ENCODE measurements at regions not wholly inside any gene's neighbourhood (a gene's known extent, or its start where the extent isn't known, plus 50 kb on each side); places are given as distances from the start of the nearest gene placed in this dataset.
A peak's percentile ranks its signal among the peaks of the same experiment; 100 is the strongest.

DNA sequence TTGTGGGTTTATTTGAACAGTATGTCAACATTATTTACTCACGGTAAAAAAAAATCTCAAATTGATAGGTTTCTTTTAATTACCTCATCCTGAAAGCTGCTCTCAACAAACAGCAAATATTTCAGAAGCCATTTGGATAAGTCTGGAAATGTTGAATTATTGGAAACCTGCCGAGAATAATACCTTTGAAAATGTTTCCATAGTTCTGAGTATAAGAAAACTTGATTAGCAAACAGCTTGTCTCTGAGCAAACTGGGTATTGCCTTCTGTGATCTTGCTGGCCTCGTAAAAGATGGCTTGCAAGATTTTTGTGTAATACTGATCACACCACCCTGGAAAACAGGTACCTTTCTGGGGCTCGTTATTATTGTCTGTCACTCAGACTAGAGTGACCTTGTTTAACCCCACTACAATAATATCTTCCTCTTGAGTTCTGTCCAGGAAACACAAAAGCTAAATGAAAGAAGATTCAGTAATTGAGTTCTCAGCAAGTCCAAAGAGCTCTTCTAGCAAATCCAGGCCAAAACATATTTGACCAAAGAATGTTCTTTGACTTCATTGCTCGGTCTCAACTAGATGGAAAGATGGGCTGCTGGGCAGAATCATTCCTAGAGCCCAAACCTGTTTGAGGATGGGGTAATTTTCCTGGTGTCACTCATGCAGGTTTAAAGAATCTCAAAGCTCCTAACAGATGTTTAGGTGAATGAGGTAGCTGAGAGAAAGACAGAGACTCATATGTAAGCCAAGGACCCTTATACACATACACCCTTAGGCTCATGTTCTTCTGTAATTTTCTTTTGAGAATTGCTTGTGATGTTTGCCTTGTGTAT lies 255.6 kb upstream of the JADE1 start:
- no peaks in the 10 kb centered on the region for H3K36me3 ChIP-seq (ENCODE audit: control insufficient read depth in 2 of 2, extremely low read depth in 1 of 2, insufficient read depth in 1 of 2, low read length in 1 of 2)
- POLR2A ChIA-PET: interaction anchor here (0.5 to 0.7 kb wide), 2 partner anchors 26 kb away, joined by 3 read pairs; no protein-coding TSS in a partner anchor
- CTCF ChIA-PET: interaction anchor here in 1 of 2 donors (0.5 to 0.6 kb wide), 2 partner anchors 9 to 1567 kb away, joined by 3 to 5 read pairs; no protein-coding TSS in a partner anchor

DNA sequence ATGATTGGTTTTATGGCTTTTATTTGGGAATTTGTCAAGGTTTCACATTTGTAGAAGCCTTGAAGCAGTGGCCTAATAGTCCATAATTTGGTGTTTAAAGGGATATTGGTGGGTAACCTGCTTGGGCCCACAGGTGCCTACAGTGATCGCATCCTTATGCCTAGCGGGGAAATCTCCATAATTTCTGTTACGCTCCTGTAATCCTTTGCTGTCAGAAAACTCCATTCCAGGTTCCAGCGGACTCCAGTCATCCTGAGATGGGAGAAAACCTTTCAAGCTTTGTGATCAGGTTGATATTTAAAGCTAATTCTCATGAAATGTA lies 257.0 kb upstream of the JADE1 start:
- ATAC-seq (replicated peaks in 1 of 4) (no peak), DNase-seq (no peak)
- Histone ChIP-seq H3K9me3 (no peaks in the 10 kb centered on the region), H3K27ac (ENCODE audit: low read length) (no peak overlapping the region), H3K4me3 (ENCODE audit: control insufficient read depth in 1 of 2, extremely low read depth in 1 of 2, low read length in 1 of 2) (peak overlapping the region in 1 of 2 donors; percentile 61), H3K4me1 (ENCODE audit: control insufficient read depth in 1 of 2, extremely low read depth in 1 of 2, insufficient read depth in 2 of 2, low read length in 2 of 2) (peaks cover 7 to 11% of the 10 kb centered on the region in 2 experiments), H3K36me3 (ENCODE audit: control insufficient read depth in 2 of 2, extremely low read depth in 1 of 2, insufficient read depth in 1 of 2, low read length in 1 of 2) (no peaks in the 10 kb centered on the region), H3K27me3 (replicated peaks in 1 of 2; ENCODE audit: control insufficient read depth in 2 of 2, extremely low read depth in 1 of 2, insufficient read depth in 2 of 2, low read length in 1 of 2) (peaks cover 0 to 5% of the 10 kb centered on the region in 2 experiments)
- ChIA-PET CTCF (no interaction called here), POLR2A (interaction anchor here in 1 of 2 donors (0.6 kb wide), 1 partner anchor 200 kb away, joined by 13 read pairs; no protein-coding TSS in a partner anchor)
- no peaks in the 10 kb centered on the region for H3K36me3 Mint-ChIP-seq
- no peaks in the 10 kb centered on the region for H3K9me3 Mint-ChIP-seq
- H3K27ac Mint-ChIP-seq: no peak overlapping the region
- H3K4me1 Mint-ChIP-seq: peaks cover 17 to 19% (median 19%) of the 10 kb centered on the region in 3 donors
- H3K4me3 Mint-ChIP-seq: peak overlapping the region; percentile 96 to 98 (median 97)
- H3K27me3 Mint-ChIP-seq: peaks cover 8 to 9% of the 10 kb centered on the region in 2 donors
- 100% methylated on average over 4 of the region's 4 CpGs for WGBS (ENCODE audit: insufficient coverage)

More for the DNA sequence above, 255.6 kb upstream of the JADE1 start:
- H3K4me1 Mint-ChIP-seq: peaks cover 17 to 19% (median 19%) of the 10 kb centered on the region in 3 donors
- H3K4me3 Mint-ChIP-seq: peak overlapping the region; percentile 96 to 98 (median 97)
- ATAC-seq (replicated peaks in 1 of 4) (no peak), DNase-seq (no peak)
- H3K27ac Mint-ChIP-seq: peak overlapping the region in 1 of 2 donors; percentile 88
- Histone ChIP-seq H3K4me1 (ENCODE audit: control insufficient read depth in 1 of 2, extremely low read depth in 1 of 2, insufficient read depth in 2 of 2, low read length in 2 of 2) (peaks cover 7 to 11% of the 10 kb centered on the region in 2 experiments), H3K27me3 (replicated peaks in 1 of 2; ENCODE audit: control insufficient read depth in 2 of 2, extremely low read depth in 1 of 2, insufficient read depth in 2 of 2, low read length in 1 of 2) (peaks cover 0 to 5% of the 10 kb centered on the region in 2 experiments), H3K4me3 (ENCODE audit: control insufficient read depth in 1 of 2, extremely low read depth in 1 of 2, low read length in 1 of 2) (peak overlapping the region in 1 of 2 donors; percentile 61), H3K9me3 (no peaks in the 10 kb centered on the region), H3K27ac (ENCODE audit: low read length) (no peak overlapping the region)
- no peaks in the 10 kb centered on the region for H3K36me3 Mint-ChIP-seq
- WGBS (ENCODE audit: insufficient coverage): 80% methylated on average over 1 of the region's 5 CpGs
- H3K27me3 Mint-ChIP-seq: peaks cover 8 to 9% of the 10 kb centered on the region in 2 donors
- no peaks in the 10 kb centered on the region for H3K9me3 Mint-ChIP-seq

GRCh38 chr4:128551280-128551679 lies 258.2 kb upstream of the JADE1 start:
- Histone ChIP-seq H3K4me1 (ENCODE audit: control insufficient read depth in 1 of 2, extremely low read depth in 1 of 2, insufficient read depth in 2 of 2, low read length in 2 of 2) (peaks cover 7 to 11% of the 10 kb centered on the region in 2 experiments), H3K36me3 (ENCODE audit: control insufficient read depth in 2 of 2, extremely low read depth in 1 of 2, insufficient read depth in 1 of 2, low read length in 1 of 2) (no peaks in the 10 kb centered on the region), H3K27ac (ENCODE audit: low read length) (no peak overlapping the region), H3K4me3 (ENCODE audit: control insufficient read depth in 1 of 2, extremely low read depth in 1 of 2, low read length in 1 of 2) (no peak overlapping the region), H3K9me3 (no peaks in the 10 kb centered on the region), H3K27me3 (replicated peaks in 1 of 2; ENCODE audit: control insufficient read depth in 2 of 2, extremely low read depth in 1 of 2, insufficient read depth in 2 of 2, low read length in 1 of 2) (peaks cover 0 to 5% of the 10 kb centered on the region in 2 experiments)
- DNase-seq (no peak), ATAC-seq (replicated peaks in 1 of 4) (no peak)
- H3K9me3 Mint-ChIP-seq: no peaks in the 10 kb centered on the region
- no peak overlapping the region for H3K4me3 Mint-ChIP-seq
- CTCF ChIA-PET: no interaction called here
- no peak overlapping the region for H3K27ac Mint-ChIP-seq
- WGBS (ENCODE audit: insufficient coverage): no CpG with 5 or more reads among the region's 4 CpGs
- POLR2A ChIA-PET: no interaction called here
- peaks cover 13 to 14% of the 10 kb centered on the region in 2 donors for H3K27me3 Mint-ChIP-seq
- peaks cover 17 to 19% (median 19%) of the 10 kb centered on the region in 3 donors for H3K4me1 Mint-ChIP-seq
- H3K36me3 Mint-ChIP-seq: no peaks in the 10 kb centered on the region

- POLR2A ChIA-PET: no interaction called here
- peaks cover 17 to 19% (median 19%) of the 10 kb centered on the region in 3 donors for H3K4me1 Mint-ChIP-seq
- H3K4me1 ChIP-seq (ENCODE audit: control insufficient read depth in 1 of 2, extremely low read depth in 1 of 2, insufficient read depth in 2 of 2, low read length in 2 of 2): peaks cover 7 to 11% of the 10 kb centered on the region in 2 experiments
- no peak overlapping the region for H3K27ac Mint-ChIP-seq
- 0% methylated on average over 1 of the region's 5 CpGs for WGBS (ENCODE audit: insufficient coverage)
- ATAC-seq (replicated peaks in 1 of 4) (no peak), DNase-seq (no peak)
- H3K4me3 Mint-ChIP-seq: no peak overlapping the region
- CTCF ChIA-PET: no interaction called here
- H3K27me3 ChIP-seq (replicated peaks in 1 of 2; ENCODE audit: control insufficient read depth in 2 of 2, extremely low read depth in 1 of 2, insufficient read depth in 2 of 2, low read length in 1 of 2): peaks cover 0 to 5% of the 10 kb centered on the region in 2 experiments
- no peak overlapping the region for H3K4me3 ChIP-seq (ENCODE audit: control insufficient read depth in 1 of 2, extremely low read depth in 1 of 2, low read length in 1 of 2)
- H3K27ac ChIP-seq (ENCODE audit: low read length): no peak overlapping the region
- H3K36me3 ChIP-seq (ENCODE audit: control insufficient read depth in 2 of 2, extremely low read depth in 1 of 2, insufficient read depth in 1 of 2, low read length in 1 of 2): no peaks in the 10 kb centered on the region
- no peaks in the 10 kb centered on the region for H3K9me3 Mint-ChIP-seq
- no peaks in the 10 kb centered on the region for H3K36me3 Mint-ChIP-seq
- H3K9me3 ChIP-seq: no peaks in the 10 kb centered on the region
- H3K27me3 Mint-ChIP-seq: peaks cover 13 to 14% of the 10 kb centered on the region in 2 donors
Observed at GRCh38 chr4:128550060-128550459, 259.4 kb upstream of the JADE1 start.

DNA sequence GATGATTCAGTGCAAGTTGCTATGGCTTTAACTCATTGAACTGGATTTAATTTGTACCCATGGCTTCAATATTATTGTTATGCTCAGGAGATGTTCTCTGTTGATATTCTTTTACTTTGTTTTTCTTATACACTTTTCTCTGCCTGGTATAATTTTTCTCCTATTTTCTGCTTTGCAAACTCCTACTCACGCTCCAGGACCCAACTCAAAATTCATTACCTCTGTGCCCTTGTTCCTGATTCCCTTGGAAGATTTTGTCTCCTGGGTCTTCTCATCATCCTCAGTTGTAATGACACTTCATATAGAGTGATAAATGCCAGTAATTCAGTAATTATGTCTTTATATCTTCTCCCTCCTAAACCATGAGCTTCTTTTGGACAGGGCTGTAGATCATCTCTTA lies 259.9 kb upstream of the JADE1 start:
- DNase-seq (no peak), ATAC-seq (replicated peaks in 1 of 4) (no peak)
- no CpG with 5 or more reads among the region's 1 CpG for WGBS (ENCODE audit: insufficient coverage)
- ChIA-PET CTCF (no interaction called here), POLR2A (no interaction called here)
- Mint-ChIP-seq H3K9me3 (no peaks in the 10 kb centered on the region), H3K27me3 (peaks cover 13 to 14% of the 10 kb centered on the region in 2 donors), H3K4me1 (peaks cover 17 to 19% (median 19%) of the 10 kb centered on the region in 3 donors), H3K27ac (no peak overlapping the region), H3K36me3 (no peaks in the 10 kb centered on the region), H3K4me3 (no peak overlapping the region)
- Histone ChIP-seq H3K27ac (ENCODE audit: low read length) (no peak overlapping the region), H3K4me1 (ENCODE audit: control insufficient read depth in 1 of 2, extremely low read depth in 1 of 2, insufficient read depth in 2 of 2, low read length in 2 of 2) (peaks cover 7 to 11% of the 10 kb centered on the region in 2 experiments), H3K4me3 (ENCODE audit: control insufficient read depth in 1 of 2, extremely low read depth in 1 of 2, low read length in 1 of 2) (no peak overlapping the region), H3K9me3 (no peaks in the 10 kb centered on the region), H3K36me3 (ENCODE audit: control insufficient read depth in 2 of 2, extremely low read depth in 1 of 2, insufficient read depth in 1 of 2, low read length in 1 of 2) (no peaks in the 10 kb centered on the region), H3K27me3 (replicated peaks in 1 of 2; ENCODE audit: control insufficient read depth in 2 of 2, extremely low read depth in 1 of 2, insufficient read depth in 2 of 2, low read length in 1 of 2) (peaks cover 0 to 5% of the 10 kb centered on the region in 2 experiments)

- ATAC-seq (replicated peaks in 1 of 4) (no peak), DNase-seq (no peak)
- CTCF ChIA-PET: interaction anchor here in 1 of 2 donors (0.5 kb wide), 1 partner anchor 176 kb away, joined by 4 read pairs; no protein-coding TSS in a partner anchor
- Histone ChIP-seq H3K27ac (ENCODE audit: low read length) (no peak overlapping the region), H3K27me3 (replicated peaks in 1 of 2; ENCODE audit: control insufficient read depth in 2 of 2, extremely low read depth in 1 of 2, insufficient read depth in 2 of 2, low read length in 1 of 2) (peaks cover 0 to 5% of the 10 kb centered on the region in 2 experiments), H3K9me3 (no peaks in the 10 kb centered on the region), H3K36me3 (ENCODE audit: control insufficient read depth in 2 of 2, extremely low read depth in 1 of 2, insufficient read depth in 1 of 2, low read length in 1 of 2) (no peaks in the 10 kb centered on the region), H3K4me1 (ENCODE audit: control insufficient read depth in 1 of 2, extremely low read depth in 1 of 2, insufficient read depth in 2 of 2, low read length in 2 of 2) (peaks cover 0 to 9% of the 10 kb centered on the region in 2 experiments), H3K4me3 (ENCODE audit: control insufficient read depth in 1 of 2, extremely low read depth in 1 of 2, low read length in 1 of 2) (no peak overlapping the region)
- no peak overlapping the region for H3K4me3 Mint-ChIP-seq
- WGBS (ENCODE audit: insufficient coverage): no CpG with 5 or more reads among the region's 1 CpG
- no peaks in the 10 kb centered on the region for H3K9me3 Mint-ChIP-seq
- peaks cover 10% of the 10 kb centered on the region in 3 donors for H3K4me1 Mint-ChIP-seq
- no peaks in the 10 kb centered on the region for H3K36me3 Mint-ChIP-seq
- H3K27me3 Mint-ChIP-seq: peaks cover 14 to 16% of the 10 kb centered on the region in 2 donors
- POLR2A ChIA-PET: interaction anchor here in 1 of 2 donors (0.6 kb wide), 1 partner anchor 714 kb away, joined by 3 read pairs; no protein-coding TSS in a partner anchor
- no peak overlapping the region for H3K27ac Mint-ChIP-seq
Observed at GRCh38 chr4:128548381-128548780, 260.8 kb upstream of the PGRMC2 start.

All from T-cell (primary cell).